Prostate gland (tissue), 2 donors: ENCODE measurements at regions not wholly inside any gene's neighbourhood (a gene's known extent, or its start where the extent isn't known, plus 50 kb on each side); places are given as distances from the start of the nearest gene placed in this dataset.

ENCODE experiments used
- POLR2A ChIP-seq: fragments of 450-650 bp; IDR thresholded peaks from one replicate; pipeline ENCODE4 v1.6.1; 2016; ENCODE audit warnings: antibody characterized with exemption, mild to moderate bottlenecking
- POLR2AphosphoS5 ChIP-seq: sonication (generic); formaldehyde crosslinking; IDR thresholded peaks from one replicate; pipeline ENCODE4 v1.6.1; 2017; ENCODE audit warnings: antibody characterized with exemption
- TF ChIP-seq, protein P1 (sequence below), 4 experiments: fragments of 200-600 bp in 2 of 4; fragments of 450-650 bp in 2 of 4; sonication (generic) in 2 of 4; IDR thresholded peaks; 1 replicate in 3 of 4; 2 replicates in 1 of 4; pipeline ENCODE4 v1.5.1; 2016 to 2019; ENCODE audit warnings: antibody characterized with exemption in 4 of 4, mild to moderate bottlenecking in 2 of 4, moderate library complexity in 2 of 4

DNA sequence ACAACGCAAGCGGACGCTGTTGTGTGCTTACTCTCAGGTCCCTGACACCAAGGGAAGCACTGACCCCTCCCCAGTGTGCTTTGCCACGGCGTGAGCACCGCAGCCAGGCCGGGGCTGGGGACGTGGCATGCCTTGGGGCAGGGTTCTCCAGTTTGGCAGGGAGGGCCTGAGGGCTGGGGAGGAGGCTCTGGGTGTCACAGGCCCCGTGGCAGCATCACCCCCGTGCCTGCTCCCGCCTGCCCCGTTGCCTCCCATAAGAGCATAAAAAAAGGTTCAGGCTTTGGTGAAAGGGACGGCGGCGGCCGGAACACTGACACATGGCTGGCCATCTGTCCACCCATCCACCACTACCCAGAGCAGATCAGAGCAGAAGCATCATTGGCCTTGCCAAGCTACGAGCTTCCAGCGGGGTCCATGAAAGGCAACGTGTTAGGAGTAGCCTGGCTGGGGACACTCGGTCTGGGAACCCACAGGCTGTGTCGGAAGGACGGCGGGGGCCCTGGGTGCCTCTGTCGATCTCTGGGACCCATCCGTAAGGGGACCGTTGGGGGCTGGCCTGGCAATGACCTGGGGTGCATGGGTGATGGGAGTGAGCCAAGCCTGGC, 183.0 kb downstream of the IGLL1 start:
- TF ChIP-seq, protein P1, sequence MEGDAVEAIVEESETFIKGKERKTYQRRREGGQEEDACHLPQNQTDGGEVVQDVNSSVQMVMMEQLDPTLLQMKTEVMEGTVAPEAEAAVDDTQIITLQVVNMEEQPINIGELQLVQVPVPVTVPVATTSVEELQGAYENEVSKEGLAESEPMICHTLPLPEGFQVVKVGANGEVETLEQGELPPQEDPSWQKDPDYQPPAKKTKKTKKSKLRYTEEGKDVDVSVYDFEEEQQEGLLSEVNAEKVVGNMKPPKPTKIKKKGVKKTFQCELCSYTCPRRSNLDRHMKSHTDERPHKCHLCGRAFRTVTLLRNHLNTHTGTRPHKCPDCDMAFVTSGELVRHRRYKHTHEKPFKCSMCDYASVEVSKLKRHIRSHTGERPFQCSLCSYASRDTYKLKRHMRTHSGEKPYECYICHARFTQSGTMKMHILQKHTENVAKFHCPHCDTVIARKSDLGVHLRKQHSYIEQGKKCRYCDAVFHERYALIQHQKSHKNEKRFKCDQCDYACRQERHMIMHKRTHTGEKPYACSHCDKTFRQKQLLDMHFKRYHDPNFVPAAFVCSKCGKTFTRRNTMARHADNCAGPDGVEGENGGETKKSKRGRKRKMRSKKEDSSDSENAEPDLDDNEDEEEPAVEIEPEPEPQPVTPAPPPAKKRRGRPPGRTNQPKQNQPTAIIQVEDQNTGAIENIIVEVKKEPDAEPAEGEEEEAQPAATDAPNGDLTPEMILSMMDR (IDR thresholded peaks at IDR 0.05): no peak
- TF ChIP-seq POLR2AphosphoS5 (no peak), POLR2A (no peak)
